ENCODE measurements at regions not wholly inside any gene's neighbourhood (a gene's known extent, or its start where the extent isn't known, plus 50 kb on each side); places are given as distances from the start of the nearest gene placed in this dataset.
"Not testable (repeated sequence)": the region's sequence is repeated elsewhere in the genome, so short reads cannot be mapped to it uniquely, and the experiment has no call there.

DNA sequence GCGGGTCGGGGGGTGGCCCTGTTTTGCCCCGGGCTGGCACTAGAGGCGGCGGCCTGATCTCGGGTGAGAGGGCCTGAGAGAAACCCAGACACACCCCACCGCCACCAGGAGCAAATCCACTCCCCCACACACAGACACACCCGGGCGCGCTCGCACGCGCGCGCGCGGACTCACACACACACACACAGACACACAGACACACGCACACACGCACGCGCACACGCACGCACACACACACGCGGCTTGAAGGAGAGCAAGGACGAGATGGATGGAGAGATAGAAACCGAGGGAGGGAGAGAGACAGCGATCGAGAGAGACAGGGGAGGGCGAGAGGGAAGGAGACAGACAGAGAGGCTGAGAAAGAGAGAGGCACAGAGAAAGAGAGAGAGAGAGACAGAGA, 108.8 kb upstream of the RHOU start:
- TF ChIP-seq CTCF (IDR thresholded peaks at IDR 0.05); POLR2A (IDR thresholded peaks at IDR 0.05; ENCODE audit: low read depth): not testable (repeated sequence)
